ENCODE measurements at regions not wholly inside any gene's neighbourhood (a gene's known extent, or its start where the extent isn't known, plus 50 kb on each side); places are given as distances from the start of the nearest gene placed in this dataset.

DNA sequence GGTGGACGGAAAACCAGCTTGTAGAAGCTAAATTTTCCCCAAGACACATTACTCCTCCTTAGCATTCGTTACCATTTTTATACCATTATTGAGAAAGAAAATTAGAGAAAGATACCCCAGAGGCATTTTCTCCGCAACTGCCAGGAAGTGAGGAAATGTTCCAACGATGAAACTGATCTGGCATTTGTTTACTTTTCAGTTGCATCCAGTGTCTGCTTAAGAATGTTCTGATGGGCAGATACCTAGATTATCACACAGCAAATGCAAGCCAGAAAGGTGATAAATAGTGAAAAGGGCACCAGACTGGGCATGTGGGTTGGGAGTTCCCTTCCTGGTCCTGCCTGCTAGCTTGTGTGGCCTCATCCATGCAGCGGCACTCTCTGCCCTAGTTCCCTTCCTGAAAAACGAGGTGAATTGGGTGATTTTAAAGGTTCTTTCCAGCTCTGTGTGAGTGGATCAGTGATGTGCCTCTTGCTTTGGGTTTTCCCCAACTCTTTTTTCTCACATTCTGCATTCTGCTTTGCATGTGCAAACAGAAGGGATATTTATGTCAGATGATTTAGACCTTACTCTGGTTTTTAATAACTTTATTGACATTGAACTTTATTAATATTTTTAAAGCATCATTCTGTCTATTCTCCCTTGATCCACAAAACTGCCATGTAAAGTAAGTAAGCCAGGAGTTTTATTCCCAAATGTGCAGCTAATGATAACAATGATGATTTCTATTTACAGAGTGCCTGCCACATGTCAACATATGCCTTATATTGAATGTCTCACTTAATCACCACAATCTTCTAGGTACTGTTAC lies 139.6 kb downstream of the INSIG2 start:
- peaks cover 12 to 29% of the 10 kb centered on the region in 2 experiments for H3K27me3 ChIP-seq (ENCODE audit: control insufficient read depth in 2 of 2, insufficient read depth in 2 of 2, low read length in 2 of 2)

More for the DNA sequence above, 139.6 kb downstream of the INSIG2 start:
- H4K20me1 ChIP-seq (replicated peaks; ENCODE audit: control insufficient read depth, insufficient read depth, low read length), result no peaks in the 10 kb centered on the region
- FAIRE-seq (no peak), DNase-seq (ENCODE audit: extremely low read depth in 1 of 4, low spot score in 3 of 4) (no peak), ATAC-seq (no peak)
- intact Hi-C loops (cut with micrococcal nuclease) (no loop called here), in situ Hi-C loops (cut with MboI) (loop anchor here (5.0 kb wide), 1 partner anchor 634 kb away; no protein-coding TSS in a partner anchor)
- H2AFZ ChIP-seq (ENCODE audit: low read depth, low read length), result no peak overlapping the region
- H3K4me3 ChIP-seq, result no peak overlapping the region
- WGBS (ENCODE audit: insufficient coverage, low coverage, missing lambda C conversion rate), result 0% methylated on average over 6 of the region's 6 CpGs
- H3K9ac ChIP-seq (ENCODE audit: insufficient read depth in 1 of 2, low read depth in 2 of 2, low read length in 2 of 2), result no peak overlapping the region
- POLR2A ChIA-PET, result interaction anchor here (0.6 kb wide), 2 partner anchors 14 to 617 kb away, joined by 4 to 5 read pairs; no protein-coding TSS in a partner anchor
- BruUV-seq (replicated peaks), result no TSS peak
- CTCF ChIA-PET (ENCODE audit: low intra/inter-chr PET ratio), result no interaction called here
- H3K9me1 ChIP-seq (ENCODE audit: control insufficient read depth, insufficient read depth, low read length), result no peaks in the 10 kb centered on the region
- H3K4me1 ChIP-seq (replicated peaks in 1 of 2; ENCODE audit: control insufficient read depth in 2 of 2, insufficient read depth in 2 of 2, low read length in 2 of 2), result peaks cover 0 to 7% of the 10 kb centered on the region in 2 experiments; a peak in 1 of 5 replicates
- no peaks in the 10 kb centered on the region for H3K9me3 ChIP-seq (replicated peaks; ENCODE audit: control insufficient read depth, insufficient read depth, low read depth, low read length)
- no peak overlapping the region for H3K4me2 ChIP-seq (ENCODE audit: insufficient read depth, low read length)
- no peak overlapping the region for H3K27ac ChIP-seq (ENCODE audit: extremely low read depth, low read depth, low read length)
- no peaks in the 10 kb centered on the region for H3K79me2 ChIP-seq (ENCODE audit: control insufficient read depth, insufficient read depth, low read length)
- H3K36me3 ChIP-seq (ENCODE audit: control insufficient read depth, insufficient read depth, low read length), result no peaks in the 10 kb centered on the region
- TF ChIP-seq TOE1 (IDR thresholded peaks at IDR 0.05; ENCODE audit: borderline replicate concordance) (no peak), TOE1 (CRISPR knock-in tag; IDR thresholded peaks at IDR 0.05; ENCODE audit: borderline replicate concordance, low read depth) (no peak), RBM15 (IDR thresholded peaks at IDR 0.05; ENCODE audit: insufficient read depth, low read length) (no peak), BHLHE40 (IDR thresholded peaks at IDR 0.05; ENCODE audit: low read length) (no peak), THAP7 (CRISPR knock-in tag; IDR thresholded peaks at IDR 0.05) (no peak), DEAF1 (CRISPR knock-in tag; IDR thresholded peaks at IDR 0.05) (no peak), ETV1 (tag; conservative IDR thresholded peaks at IDR 0.05; ENCODE audit: low read depth) (no peak), ZNF347 (CRISPR knock-in tag; IDR thresholded peaks at IDR 0.05; ENCODE audit: low read depth) (no peak)

Measured in K562 (cell line).